ENCODE measurements at regions not wholly inside any gene's neighbourhood (a gene's known extent, or its start where the extent isn't known, plus 50 kb on each side); places are given as distances from the start of the nearest gene placed in this dataset.

DNA sequence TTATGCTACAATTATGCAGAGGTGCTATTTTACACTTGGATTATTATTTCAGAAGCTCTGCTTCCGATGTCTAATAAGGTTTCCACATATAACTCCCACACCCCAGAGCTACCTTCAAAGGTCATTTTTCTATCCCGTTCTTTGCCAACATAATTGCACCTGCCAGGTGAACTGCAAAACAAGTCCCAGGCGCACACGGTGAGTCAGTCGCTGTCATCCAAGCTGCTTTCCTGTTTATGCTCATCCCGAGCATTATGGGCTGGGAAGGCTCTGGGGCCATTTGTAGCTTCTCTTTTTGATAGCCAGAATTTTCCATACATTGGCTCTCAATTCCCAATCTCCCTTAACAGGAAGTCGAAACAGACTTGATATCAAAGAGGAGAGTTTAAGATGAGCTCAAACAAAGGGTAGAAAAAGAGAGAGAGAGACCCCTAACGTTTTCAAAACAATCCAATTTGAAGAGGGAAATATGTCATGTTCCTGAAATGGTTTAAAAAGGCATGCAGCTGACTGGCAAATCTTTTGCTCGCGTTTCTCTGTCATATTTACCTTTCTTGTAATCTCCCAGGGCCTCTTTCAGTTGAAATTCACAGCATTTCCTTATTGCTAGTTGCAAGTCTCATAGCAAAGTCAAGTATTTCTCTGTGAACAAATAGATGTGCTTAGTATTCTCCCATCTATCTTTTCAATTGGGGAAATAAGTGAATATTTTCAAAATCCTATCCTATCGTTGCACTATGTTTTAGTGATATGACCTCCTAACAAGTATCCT lies 815.9 kb downstream of the KCNA4 start:
- TF ChIP-seq, protein P1, sequence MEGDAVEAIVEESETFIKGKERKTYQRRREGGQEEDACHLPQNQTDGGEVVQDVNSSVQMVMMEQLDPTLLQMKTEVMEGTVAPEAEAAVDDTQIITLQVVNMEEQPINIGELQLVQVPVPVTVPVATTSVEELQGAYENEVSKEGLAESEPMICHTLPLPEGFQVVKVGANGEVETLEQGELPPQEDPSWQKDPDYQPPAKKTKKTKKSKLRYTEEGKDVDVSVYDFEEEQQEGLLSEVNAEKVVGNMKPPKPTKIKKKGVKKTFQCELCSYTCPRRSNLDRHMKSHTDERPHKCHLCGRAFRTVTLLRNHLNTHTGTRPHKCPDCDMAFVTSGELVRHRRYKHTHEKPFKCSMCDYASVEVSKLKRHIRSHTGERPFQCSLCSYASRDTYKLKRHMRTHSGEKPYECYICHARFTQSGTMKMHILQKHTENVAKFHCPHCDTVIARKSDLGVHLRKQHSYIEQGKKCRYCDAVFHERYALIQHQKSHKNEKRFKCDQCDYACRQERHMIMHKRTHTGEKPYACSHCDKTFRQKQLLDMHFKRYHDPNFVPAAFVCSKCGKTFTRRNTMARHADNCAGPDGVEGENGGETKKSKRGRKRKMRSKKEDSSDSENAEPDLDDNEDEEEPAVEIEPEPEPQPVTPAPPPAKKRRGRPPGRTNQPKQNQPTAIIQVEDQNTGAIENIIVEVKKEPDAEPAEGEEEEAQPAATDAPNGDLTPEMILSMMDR (IDR thresholded peaks at IDR 0.05 in 2 of 3, conservative IDR thresholded peaks at IDR 0.05 in 1 of 3; ENCODE audit: borderline replicate concordance in 1 of 3, insufficient read depth in 1 of 3, low read depth in 2 of 3, low read length in 2 of 3) = no peak
- TF ChIP-seq POLR2AphosphoS5 (IDR thresholded peaks at IDR 0.05; ENCODE audit: low read depth, low read length) (no peak), EZH2 (IDR thresholded peaks at IDR 0.05) (no peak), POLR2A (IDR thresholded peaks at IDR 0.05; ENCODE audit: borderline replicate concordance, extremely low read depth, insufficient read depth, insufficient read length) (no peak), FOSL1 (IDR thresholded peaks at IDR 0.05; ENCODE audit: low read depth) (no peak)
- TF ChIP-seq, protein P2, sequence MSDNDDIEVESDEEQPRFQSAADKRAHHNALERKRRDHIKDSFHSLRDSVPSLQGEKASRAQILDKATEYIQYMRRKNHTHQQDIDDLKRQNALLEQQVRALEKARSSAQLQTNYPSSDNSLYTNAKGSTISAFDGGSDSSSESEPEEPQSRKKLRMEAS (IDR thresholded peaks at IDR 0.05) = no peak
- TF ChIP-seq, protein P3, sequence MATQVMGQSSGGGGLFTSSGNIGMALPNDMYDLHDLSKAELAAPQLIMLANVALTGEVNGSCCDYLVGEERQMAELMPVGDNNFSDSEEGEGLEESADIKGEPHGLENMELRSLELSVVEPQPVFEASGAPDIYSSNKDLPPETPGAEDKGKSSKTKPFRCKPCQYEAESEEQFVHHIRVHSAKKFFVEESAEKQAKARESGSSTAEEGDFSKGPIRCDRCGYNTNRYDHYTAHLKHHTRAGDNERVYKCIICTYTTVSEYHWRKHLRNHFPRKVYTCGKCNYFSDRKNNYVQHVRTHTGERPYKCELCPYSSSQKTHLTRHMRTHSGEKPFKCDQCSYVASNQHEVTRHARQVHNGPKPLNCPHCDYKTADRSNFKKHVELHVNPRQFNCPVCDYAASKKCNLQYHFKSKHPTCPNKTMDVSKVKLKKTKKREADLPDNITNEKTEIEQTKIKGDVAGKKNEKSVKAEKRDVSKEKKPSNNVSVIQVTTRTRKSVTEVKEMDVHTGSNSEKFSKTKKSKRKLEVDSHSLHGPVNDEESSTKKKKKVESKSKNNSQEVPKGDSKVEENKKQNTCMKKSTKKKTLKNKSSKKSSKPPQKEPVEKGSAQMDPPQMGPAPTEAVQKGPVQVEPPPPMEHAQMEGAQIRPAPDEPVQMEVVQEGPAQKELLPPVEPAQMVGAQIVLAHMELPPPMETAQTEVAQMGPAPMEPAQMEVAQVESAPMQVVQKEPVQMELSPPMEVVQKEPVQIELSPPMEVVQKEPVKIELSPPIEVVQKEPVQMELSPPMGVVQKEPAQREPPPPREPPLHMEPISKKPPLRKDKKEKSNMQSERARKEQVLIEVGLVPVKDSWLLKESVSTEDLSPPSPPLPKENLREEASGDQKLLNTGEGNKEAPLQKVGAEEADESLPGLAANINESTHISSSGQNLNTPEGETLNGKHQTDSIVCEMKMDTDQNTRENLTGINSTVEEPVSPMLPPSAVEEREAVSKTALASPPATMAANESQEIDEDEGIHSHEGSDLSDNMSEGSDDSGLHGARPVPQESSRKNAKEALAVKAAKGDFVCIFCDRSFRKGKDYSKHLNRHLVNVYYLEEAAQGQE (IDR thresholded peaks at IDR 0.05; ENCODE audit: low read depth) = no peak
